ENCODE measurements at regions not wholly inside any gene's neighbourhood (a gene's known extent, or its start where the extent isn't known, plus 50 kb on each side); places are given as distances from the start of the nearest gene placed in this dataset.

DNA sequence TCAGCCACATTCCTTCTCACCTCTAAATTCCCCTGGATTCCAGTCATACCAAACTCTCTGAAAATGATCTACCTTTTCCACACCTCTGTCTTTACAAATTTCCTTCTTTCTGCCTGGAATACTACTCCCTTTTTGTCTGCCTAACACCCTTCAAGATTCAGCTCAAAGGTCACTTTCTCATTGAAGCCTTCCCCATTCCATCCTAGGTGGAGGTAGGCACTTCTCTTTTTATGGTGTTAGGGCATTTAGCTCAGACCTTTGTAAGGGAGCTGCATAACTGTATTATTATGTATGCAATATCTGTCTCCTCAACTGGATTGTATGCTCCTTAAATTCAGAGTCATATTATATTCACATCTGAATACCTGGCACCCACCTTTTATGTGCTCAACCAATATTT, 137.7 kb downstream of the RCHY1 start:
- TF ChIP-seq POLR2AphosphoS5 (IDR thresholded peaks at IDR 0.05; ENCODE audit: low read depth, low read length) (no peak), POLR2A (IDR thresholded peaks at IDR 0.05; ENCODE audit: low read depth, low read length) (no peak), TAF1 (IDR thresholded peaks at IDR 0.05; ENCODE audit: borderline replicate concordance, low read depth, low read length) (no peak)

Data from GM12892 (cell line).